HG03469 (cell line): ENCODE measurements at regions not wholly inside any gene's neighbourhood (a gene's known extent, or its start where the extent isn't known, plus 50 kb on each side); places are given as distances from the start of the nearest gene placed in this dataset.

ENCODE experiments used
- ATAC-seq: cut with Tn5 transposase; IDR thresholded peaks from one replicate; pipeline ENCODE4 v1.9.1; 2021; ENCODE audit warnings: mild to moderate bottlenecking, moderate library complexity, moderate number of reproducible peaks; ENCODE audit not compliant: unreplicated experiment

- ATAC-seq, result no peak
Observed at GRCh38 chr20:10770753-10771152, 97.0 kb upstream of the JAG1 start.

DNA sequence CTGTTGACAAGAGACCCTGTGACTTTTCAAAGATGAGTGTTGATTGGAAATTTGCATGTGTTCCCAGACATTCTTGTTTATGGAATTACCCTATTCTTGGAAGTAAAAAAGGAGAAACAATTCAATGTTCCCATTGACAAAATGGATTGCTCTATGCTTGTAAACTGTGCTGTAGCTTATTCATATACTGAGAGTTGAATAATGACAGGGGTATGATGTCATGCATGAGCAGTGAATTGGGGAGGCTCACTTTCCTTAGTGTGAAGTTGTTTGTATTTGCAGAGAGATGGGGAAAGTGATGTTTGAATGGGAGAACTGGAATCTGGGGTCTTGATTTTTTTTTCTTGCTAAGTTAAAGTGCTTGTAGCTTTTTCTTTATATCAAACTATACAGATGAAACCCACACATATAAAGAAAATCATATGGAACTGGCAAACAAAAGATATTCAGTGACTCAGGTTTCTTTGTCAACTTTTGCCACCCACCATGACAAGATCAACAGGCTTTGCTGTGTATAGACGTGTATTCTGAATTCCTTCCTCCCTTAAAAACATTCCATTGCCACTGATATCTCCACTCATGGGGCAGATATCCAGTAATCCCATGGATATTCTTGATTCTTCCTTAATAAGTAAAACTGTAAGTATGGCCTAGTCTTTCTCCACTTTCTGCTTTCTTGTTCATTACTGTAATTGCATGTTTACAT, 97.8 kb upstream of the JAG1 start:
- no peak for ATAC-seq

DNA sequence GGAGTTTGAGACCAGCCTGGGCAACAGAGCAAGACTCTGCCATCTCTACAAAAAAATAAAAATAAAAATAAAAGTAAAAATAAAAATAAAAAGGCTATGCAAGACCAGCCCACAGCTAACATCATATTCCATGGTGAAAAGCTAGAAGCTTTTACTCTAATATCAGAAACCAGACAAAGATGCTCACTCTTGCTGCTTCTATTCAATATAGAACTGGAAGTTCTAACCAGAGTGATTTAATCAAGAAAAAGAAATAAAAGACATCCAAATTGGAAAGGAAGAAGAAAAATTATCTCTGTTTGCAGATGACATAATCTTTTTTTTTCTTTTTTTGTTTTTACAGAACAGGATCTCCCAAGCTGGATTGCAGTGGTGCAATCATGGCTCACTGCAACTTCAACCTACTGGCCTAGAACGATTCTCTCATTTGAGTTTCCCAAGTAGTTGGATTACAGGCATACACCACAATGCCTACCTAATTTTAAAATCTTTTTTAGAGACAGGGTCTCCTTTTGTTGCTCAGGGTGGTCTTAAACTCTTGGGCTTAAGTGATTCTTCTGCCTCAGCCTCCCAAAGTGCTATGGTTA, 100.7 kb upstream of the JAG1 start:
- no peak for ATAC-seq

- no peak for ATAC-seq
Observed at GRCh38 chr20:10777710-10778109, 103.9 kb upstream of the JAG1 start.

DNA sequence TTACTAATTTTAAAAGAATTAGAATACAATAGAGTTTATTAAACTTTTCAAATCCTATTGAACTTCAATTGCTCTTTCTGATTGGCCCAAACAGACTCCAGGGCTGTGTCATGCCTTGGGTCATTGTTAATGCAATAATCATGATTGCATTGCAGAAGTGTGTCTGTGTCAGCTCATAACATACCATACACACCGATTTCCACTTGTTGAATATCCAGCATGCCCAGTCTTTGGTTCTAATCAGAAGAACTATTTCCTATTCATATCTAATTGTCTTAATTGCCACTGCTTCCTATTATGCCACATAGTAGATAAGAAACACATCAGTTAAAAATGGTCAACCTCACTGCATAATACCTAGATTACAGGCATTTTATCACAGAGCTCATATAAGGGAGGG, 106.1 kb upstream of the JAG1 start:
- no peak for ATAC-seq

DNA sequence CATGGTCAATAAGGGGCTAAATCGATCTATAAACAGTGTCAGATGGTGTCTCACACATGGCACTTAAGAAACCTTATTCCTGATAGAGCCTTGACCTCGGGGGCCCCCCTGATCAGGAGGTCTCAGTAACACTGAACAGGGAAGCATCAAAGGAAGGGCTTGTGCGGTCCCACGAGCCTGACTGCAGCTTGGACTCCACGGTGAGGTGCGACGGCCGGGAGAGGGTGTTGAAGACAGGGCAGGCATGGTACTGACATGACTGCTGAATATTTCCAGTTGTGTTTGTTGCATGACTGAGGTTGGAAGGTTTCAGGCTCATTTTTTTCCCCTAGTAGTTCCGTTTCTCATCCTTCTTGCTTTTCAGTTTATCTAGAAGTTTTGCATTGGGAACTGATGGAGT, 107.1 kb upstream of the JAG1 start:
- ATAC-seq, result no peak

GRCh38 chr20:10781526-10781925, 107.7 kb upstream of the JAG1 start:
- ATAC-seq, result no peak

DNA sequence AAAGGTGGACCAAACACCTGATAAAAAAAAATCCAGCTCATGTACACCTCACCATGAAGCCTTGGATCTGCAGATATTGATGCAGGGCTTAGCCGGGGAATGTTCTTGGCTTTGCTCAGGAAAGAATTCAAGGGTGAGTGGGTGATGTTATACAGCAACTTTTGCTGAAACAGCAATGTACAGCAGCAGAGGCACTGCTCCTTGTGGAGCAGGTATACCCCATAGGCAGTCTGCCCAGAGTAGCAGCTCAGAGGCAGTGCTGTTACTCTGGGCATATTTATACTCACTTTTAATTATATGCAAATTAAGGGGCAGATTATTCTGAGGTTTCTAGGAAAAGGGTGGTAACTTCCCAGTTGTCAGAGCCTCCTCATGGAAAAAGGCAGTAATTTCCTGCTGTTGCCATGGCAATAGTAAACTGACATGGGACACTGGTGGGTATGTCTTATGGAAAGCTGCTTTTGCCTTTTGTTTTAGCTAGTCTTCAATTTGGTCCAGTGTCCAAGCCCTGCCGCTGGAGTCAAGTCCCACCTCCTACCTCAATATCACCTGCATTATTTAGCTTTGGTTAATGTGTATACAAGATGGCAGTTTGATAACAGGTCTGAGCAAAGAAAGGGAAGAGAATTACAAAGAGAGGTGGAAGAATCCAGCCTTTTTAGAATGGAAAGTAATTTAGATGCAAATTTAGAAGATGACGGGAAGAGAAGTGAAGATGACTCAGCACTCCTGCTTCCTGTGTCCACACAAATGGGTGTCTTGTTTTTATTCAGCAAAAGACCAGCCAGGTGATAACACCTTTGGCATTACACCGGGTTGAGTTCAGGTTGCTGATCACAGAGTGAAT, 110.1 kb upstream of the JAG1 start:
- no peak for ATAC-seq

- no peak for ATAC-seq
Observed at GRCh38 chr20:10784554-10785183, 110.9 kb upstream of the JAG1 start.

- no peak for ATAC-seq
Observed at GRCh38 chr20:10786678-10787077, 112.9 kb upstream of the JAG1 start.

GRCh38 chr20:10788055-10788454, 114.3 kb upstream of the JAG1 start:
- no peak for ATAC-seq

DNA sequence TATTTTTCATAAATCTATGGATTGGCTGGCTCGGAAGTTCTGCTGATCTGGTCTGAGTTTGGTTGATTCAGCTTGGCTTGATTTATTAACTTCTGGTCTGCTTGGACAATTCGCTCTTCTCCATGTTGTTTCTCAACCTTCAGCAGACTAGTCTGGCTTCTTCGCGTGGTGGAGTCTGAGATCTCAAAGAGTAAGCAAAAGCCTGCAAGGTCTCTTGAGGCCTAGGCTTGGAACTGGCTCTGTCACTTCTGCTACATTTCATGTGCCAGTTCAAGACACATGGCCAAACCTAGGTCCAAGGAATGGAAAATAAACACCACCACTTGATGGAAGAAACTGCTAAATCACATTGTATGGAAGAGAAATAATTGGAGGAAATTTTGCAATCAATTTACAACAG, 115.1 kb upstream of the JAG1 start:
- ATAC-seq, result no peak

DNA sequence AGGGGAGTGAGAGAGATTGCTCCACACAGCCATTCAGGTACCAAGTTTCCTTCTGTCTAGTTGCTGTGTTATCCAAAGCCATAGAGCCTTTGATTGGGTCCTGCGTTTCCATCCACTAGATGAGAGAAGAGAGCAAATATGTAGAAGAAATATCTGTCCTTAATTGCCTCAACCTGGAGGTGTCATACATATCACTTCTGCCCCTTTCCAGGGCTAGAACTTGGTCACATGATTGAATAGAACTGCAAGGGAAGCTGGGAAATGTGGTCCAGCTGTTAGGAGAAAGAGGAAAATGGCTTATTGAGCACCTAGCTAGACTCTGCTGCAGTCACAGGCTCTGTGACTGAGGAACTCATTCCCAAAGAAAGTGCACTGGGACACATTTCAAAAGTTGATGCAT, 115.6 kb upstream of the JAG1 start:
- ATAC-seq, result no peak

DNA sequence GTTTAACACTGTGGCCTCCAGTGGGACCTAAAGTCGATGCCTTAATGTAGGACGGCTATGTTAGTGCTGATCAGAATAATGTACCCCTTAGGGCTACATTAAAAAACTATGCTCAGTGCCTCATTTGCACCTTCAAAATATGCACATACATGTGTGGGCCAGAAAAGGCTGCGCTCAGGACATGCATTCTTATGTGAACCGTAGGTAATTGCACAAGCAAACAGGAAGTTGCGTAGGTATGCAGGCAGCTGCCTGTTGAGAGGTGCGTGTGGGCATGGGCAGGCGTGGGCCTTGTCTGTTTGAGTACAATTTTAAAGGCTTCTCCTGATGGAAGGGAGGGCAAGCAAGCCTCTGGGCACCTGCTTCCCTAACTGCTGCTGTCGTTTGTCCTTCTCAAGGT, 116.2 kb upstream of the JAG1 start:
- ATAC-seq, result no peak

DNA sequence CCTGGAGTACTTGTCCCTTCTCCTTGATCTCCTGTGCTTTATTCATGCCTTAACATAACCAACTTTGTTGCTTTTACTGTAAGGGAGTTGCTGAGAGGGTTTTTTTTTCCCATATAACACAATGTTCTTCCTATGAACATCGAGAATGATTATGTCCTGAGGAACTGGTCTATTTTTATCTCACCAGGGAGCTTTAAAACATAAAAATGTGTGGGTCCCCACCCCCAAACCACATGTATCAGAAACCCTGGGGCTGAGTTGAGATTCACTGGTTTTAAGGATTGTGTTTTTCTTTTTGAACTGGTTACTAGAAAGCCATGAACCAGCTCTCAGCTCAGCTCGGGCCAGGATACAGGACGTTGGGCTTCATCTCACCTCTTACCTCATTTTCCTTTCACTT, 118.5 kb upstream of the JAG1 start:
- no peak for ATAC-seq

DNA sequence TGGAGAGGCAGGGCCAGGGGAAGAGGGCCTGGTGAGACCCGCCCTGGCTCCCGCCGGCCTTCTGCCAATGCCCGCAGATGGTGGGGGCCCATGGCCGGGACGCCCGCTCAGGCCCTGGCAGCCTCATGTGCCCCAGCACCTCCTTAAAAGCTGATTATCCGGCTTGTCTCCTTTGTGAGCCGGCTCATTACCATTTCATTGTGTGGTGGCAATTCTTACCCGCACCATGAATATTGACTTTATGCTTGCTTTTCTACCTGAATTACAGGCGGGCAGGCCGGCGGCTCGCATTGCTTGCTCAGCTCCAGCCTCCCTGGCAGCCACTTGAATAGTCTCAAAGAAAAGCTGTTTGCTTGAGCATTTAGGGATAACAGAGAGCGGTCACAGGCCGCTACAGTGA, 120.0 kb upstream of the JAG1 start:
- ATAC-seq, result no peak

GRCh38 chr20:10794765-10795164, 121.0 kb upstream of the JAG1 start:
- ATAC-seq, result no peak

DNA sequence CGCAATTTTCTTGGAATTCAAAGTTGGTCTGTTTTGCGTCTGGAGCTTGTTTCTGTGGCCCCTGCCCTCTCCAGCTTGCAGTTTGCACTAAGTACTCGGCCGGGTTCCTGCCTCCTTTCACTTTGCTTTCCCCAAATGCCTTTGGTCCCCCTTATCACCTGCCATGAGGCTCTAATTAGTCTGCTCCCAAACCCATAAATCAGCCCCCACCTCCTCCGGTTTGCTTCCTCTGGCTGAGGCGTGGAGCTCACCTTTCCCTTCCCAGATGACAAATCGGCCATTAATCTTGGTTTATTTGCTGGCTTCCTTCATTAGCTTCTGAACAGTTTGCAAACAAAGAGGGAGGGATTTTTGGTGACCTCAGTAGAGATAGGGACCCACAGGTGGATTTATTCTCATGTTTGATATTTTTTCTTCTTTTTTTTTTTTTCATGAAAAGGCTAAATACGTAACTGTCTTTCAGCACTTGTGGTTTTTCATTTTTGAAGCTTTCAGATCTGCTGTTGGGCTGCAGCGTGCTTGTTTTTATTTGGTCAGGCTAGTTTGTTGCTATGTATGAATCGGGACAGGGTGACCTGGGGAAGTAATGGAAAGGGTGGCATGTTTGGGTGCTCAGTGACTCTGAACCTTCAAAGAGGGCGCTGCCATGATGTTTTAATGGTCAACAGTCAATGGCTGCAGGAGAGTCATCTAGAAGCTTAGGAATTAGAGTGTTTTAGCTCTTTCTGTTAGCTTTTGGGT, 121.7 kb upstream of the JAG1 start:
- ATAC-seq, result no peak

DNA sequence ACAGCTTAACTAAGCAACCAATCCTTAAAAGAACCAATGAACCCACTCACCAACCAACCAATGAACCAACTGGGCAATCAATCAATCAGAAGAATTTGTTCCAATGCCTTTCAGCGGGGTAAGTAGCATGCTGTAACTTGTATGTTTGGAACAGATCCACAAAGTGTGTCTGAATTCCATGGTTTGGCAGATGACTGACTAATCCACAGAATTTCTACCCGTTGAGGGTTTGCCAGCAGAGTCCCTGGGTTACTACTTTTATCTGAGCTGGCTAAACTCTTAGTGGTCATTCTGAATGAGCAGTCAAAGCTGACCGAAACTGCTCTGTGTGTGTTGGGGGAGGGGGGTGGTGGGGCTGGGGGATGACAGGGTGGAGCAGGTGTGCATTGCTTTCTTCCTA, 125.0 kb upstream of the JAG1 start:
- no peak for ATAC-seq

DNA sequence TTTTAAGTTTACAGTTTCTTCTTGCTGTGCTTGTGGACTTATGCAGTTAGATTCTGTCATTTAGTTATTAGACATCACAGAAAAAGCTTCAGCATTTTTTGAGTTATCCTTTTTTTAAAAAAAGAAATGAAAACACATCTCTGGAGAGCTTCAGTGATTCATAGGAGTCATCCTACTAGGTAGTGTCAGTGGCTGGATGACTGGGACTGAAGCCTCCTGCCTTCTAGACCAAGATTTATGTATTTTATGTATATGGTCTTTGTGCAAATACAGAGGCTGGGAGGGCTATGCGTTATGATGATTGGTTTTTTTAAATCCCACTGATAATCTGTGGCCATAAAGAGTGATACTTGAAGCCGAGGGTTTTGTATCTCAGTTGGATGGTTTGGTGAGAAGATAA, 125.9 kb upstream of the JAG1 start:
- no peak for ATAC-seq

DNA sequence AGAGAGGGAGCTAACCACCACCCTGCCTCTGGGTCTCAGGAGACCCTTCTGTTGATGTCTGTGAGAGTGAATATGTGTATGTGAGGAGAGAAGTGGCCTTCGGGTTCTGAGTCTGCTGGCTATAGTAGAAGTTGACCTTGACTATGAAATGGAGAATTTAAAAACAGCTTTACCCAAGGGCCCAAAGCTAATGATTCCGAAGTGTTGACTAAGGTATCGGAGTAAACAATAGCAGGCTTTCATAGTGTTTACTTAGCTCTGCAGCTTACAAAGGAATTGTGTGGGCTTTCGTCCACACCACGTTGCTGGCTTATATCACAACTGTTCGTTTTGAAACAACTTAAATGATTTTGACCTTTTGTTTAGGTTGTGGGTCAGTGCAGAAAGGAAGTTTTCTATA, 126.5 kb upstream of the JAG1 start:
- no peak for ATAC-seq
